ENCODE measurements at regions not wholly inside any gene's neighbourhood (a gene's known extent, or its start where the extent isn't known, plus 50 kb on each side); places are given as distances from the start of the nearest gene placed in this dataset.

GRCh38 chr13:109642358-109642757 is 144.0 kb downstream of the IRS2 start:
- H3K9ac ChIP-seq = no peak overlapping the region
- H3K79me2 ChIP-seq (ENCODE audit: insufficient read depth, low read depth) = no peaks in the 10 kb centered on the region
- TF ChIP-seq CTCF (conservative IDR thresholded peaks at IDR 0.05; ENCODE audit: low read depth, low read length) = no peak
- no peak overlapping the region for H2AFZ ChIP-seq (ENCODE audit: low read depth)
- H3K4me2 ChIP-seq = no peak overlapping the region
- no peak overlapping the region for H3K27ac ChIP-seq
- H3K27me3 ChIP-seq (ENCODE audit: insufficient read depth, low read depth) = no peaks in the 10 kb centered on the region
- H3K36me3 ChIP-seq (ENCODE audit: insufficient read depth) = no peaks in the 10 kb centered on the region
- no peaks in the 10 kb centered on the region for H4K20me1 ChIP-seq (ENCODE audit: insufficient read depth)
- H3K4me1 ChIP-seq (ENCODE audit: low read depth, poor library complexity, severe bottlenecking) = peaks cover 49% of the 10 kb centered on the region
- no peak overlapping the region for H3K4me3 ChIP-seq (IDR thresholded peaks at IDR 0.05; ENCODE audit: insufficient read depth, low read depth, low read length)

- no peaks in the 10 kb centered on the region for H4K20me1 ChIP-seq (ENCODE audit: insufficient read depth)
- H3K9ac ChIP-seq = no peak overlapping the region
- H3K36me3 ChIP-seq (ENCODE audit: insufficient read depth) = no peaks in the 10 kb centered on the region
- H3K4me1 ChIP-seq (ENCODE audit: low read depth, poor library complexity, severe bottlenecking) = no peaks in the 10 kb centered on the region
- no peak overlapping the region for H2AFZ ChIP-seq (ENCODE audit: low read depth)
- H3K4me2 ChIP-seq = no peak overlapping the region
- H3K27ac ChIP-seq = no peak overlapping the region
- H3K27me3 ChIP-seq (ENCODE audit: insufficient read depth, low read depth) = no peaks in the 10 kb centered on the region
- no peaks in the 10 kb centered on the region for H3K79me2 ChIP-seq (ENCODE audit: insufficient read depth, low read depth)
- TF ChIP-seq CTCF (conservative IDR thresholded peaks at IDR 0.05; ENCODE audit: low read depth, low read length) = no peak
- no peak overlapping the region for H3K4me3 ChIP-seq (IDR thresholded peaks at IDR 0.05; ENCODE audit: insufficient read depth, low read depth, low read length)
These were observed 149.6 kb downstream of the IRS2 start for GRCh38 chr13:109636736-109637135.

GRCh38 chr13:109631069-109631468 is 155.3 kb downstream of the IRS2 start:
- no peaks in the 10 kb centered on the region for H3K79me2 ChIP-seq (ENCODE audit: insufficient read depth, low read depth)
- no peaks in the 10 kb centered on the region for H3K36me3 ChIP-seq (ENCODE audit: insufficient read depth)
- H3K4me1 ChIP-seq (ENCODE audit: low read depth, poor library complexity, severe bottlenecking) = no peaks in the 10 kb centered on the region
- H3K4me2 ChIP-seq = no peak overlapping the region
- no peak overlapping the region for H2AFZ ChIP-seq (ENCODE audit: low read depth)
- no peak overlapping the region for H3K9ac ChIP-seq
- H3K4me3 ChIP-seq (IDR thresholded peaks at IDR 0.05; ENCODE audit: insufficient read depth, low read depth, low read length) = no peak overlapping the region
- H3K27ac ChIP-seq = no peak overlapping the region
- TF ChIP-seq CTCF (conservative IDR thresholded peaks at IDR 0.05; ENCODE audit: low read depth, low read length) = no peak
- H4K20me1 ChIP-seq (ENCODE audit: insufficient read depth) = no peaks in the 10 kb centered on the region
- no peaks in the 10 kb centered on the region for H3K27me3 ChIP-seq (ENCODE audit: insufficient read depth, low read depth)

GRCh38 chr13:109630271-109630670 is 156.1 kb downstream of the IRS2 start:
- Histone ChIP-seq H3K36me3 (ENCODE audit: insufficient read depth) (no peaks in the 10 kb centered on the region), H4K20me1 (ENCODE audit: insufficient read depth) (no peaks in the 10 kb centered on the region), H3K27ac (no peak overlapping the region), H3K4me1 (ENCODE audit: low read depth, poor library complexity, severe bottlenecking) (no peaks in the 10 kb centered on the region), H3K4me2 (no peak overlapping the region), H3K9ac (no peak overlapping the region), H3K79me2 (ENCODE audit: insufficient read depth, low read depth) (no peaks in the 10 kb centered on the region), H3K27me3 (ENCODE audit: insufficient read depth, low read depth) (no peaks in the 10 kb centered on the region), H2AFZ (ENCODE audit: low read depth) (no peak overlapping the region), H3K4me3 (IDR thresholded peaks at IDR 0.05; ENCODE audit: insufficient read depth, low read depth, low read length) (no peak overlapping the region)
- TF ChIP-seq CTCF (conservative IDR thresholded peaks at IDR 0.05; ENCODE audit: low read depth, low read length) = no peak

GRCh38 chr13:109629737-109630136 is 156.6 kb downstream of the IRS2 start:
- Histone ChIP-seq H3K9ac (no peak overlapping the region), H2AFZ (ENCODE audit: low read depth) (no peak overlapping the region), H4K20me1 (ENCODE audit: insufficient read depth) (no peaks in the 10 kb centered on the region), H3K36me3 (ENCODE audit: insufficient read depth) (no peaks in the 10 kb centered on the region), H3K27me3 (ENCODE audit: insufficient read depth, low read depth) (no peaks in the 10 kb centered on the region), H3K4me2 (no peak overlapping the region), H3K27ac (no peak overlapping the region), H3K4me1 (ENCODE audit: low read depth, poor library complexity, severe bottlenecking) (no peaks in the 10 kb centered on the region), H3K79me2 (ENCODE audit: insufficient read depth, low read depth) (no peaks in the 10 kb centered on the region), H3K4me3 (IDR thresholded peaks at IDR 0.05; ENCODE audit: insufficient read depth, low read depth, low read length) (no peak overlapping the region)
- no peak for TF ChIP-seq CTCF (conservative IDR thresholded peaks at IDR 0.05; ENCODE audit: low read depth, low read length)
